Keratinocyte (primary cell): ENCODE measurements at regions not wholly inside any gene's neighbourhood (a gene's known extent, or its start where the extent isn't known, plus 50 kb on each side); places are given as distances from the start of the nearest gene placed in this dataset.

ENCODE experiments used
- CTCF ChIP-seq, 3 experiments: IDR thresholded peaks in 1 of 3; conservative IDR thresholded peaks in 1 of 3; optimal IDR thresholded peaks in 1 of 3; 2 replicates in 2 of 3; 3 replicates in 1 of 3; pipeline versions ENCODE3 to v1.5.1; 2011; ENCODE audit warnings: low read length in 3 of 3, mild to moderate bottlenecking in 3 of 3, moderate library complexity in 2 of 3, control low read depth in 1 of 3, inconsistent platforms in 1 of 3; ENCODE audit not compliant: insufficient read depth in 2 of 3; ENCODE audit errors: extremely low read depth in 1 of 3
- EZH2 ChIP-seq: IDR thresholded peaks from one replicate; pipeline ENCODE4 v1.6.1; 2012; ENCODE audit warnings: inconsistent platforms, mild to moderate bottlenecking, low read length, moderate library complexity

GRCh38 chr20:63087872-63088680 is 81.3 kb upstream of the BHLHE23 start:
- TF ChIP-seq CTCF (optimal IDR thresholded peaks at IDR 0.05 in 1 of 3, IDR thresholded peaks at IDR 0.05 in 1 of 3, conservative IDR thresholded peaks at IDR 0.05 in 1 of 3; ENCODE audit: extremely low read depth in 1 of 3, insufficient read depth in 2 of 3, low read length in 3 of 3) = no peak
- TF ChIP-seq EZH2 = no peak
